ENCODE measurements at regions not wholly inside any gene's neighbourhood (a gene's known extent, or its start where the extent isn't known, plus 50 kb on each side); places are given as distances from the start of the nearest gene placed in this dataset.
A peak's percentile ranks its signal among the peaks of the same experiment; 100 is the strongest.

GRCh38 chr1:234554218-234554697 lies 55.7 kb downstream of the IRF2BP2 start:
- DNase-seq = no peak

DNA sequence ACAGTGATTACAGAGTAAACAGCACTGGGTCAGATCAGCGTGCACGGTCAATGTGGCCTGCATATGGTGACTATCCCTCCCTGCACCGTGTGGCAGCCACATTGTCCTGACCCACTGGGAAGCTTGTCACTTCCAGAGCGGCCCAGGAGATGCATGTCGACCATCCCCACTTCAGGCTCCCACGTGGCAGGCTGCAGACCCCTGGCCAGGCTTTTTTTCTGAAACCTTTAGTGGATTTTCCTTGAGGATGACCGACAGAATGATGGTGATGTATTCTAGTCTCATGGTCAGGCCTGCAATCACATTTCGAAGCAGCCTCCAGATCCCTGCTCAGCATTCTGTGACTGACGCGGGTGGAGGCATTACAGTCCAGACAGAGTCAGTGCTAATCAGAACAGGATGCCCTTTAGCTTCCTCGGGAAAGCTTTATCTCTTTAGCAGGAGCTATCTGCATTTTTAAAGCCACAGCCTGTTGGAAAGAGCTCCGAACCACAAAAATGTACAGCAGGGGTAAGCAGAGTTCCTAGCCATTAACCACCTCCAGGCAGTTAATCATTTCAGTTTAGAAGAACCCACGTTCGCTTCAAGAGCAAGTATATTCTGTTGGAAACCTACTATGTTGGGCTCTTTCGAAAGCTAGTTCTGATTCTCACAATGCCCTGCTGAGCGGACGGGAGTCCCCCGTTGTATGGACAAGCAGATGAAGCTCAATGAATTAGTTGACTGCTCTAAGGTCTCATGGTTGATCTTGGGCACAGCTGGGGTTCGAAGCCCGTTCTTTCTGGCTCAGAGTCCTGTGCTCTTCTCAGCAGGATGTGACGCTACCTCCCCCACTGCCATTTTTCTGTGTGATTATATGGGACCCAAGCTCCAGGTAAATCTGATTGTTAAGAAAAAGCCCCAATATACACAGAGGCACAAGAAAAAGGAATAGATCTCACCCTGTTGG lies 56.5 kb downstream of the IRF2BP2 start:
- DNase-seq = no peak

DNA sequence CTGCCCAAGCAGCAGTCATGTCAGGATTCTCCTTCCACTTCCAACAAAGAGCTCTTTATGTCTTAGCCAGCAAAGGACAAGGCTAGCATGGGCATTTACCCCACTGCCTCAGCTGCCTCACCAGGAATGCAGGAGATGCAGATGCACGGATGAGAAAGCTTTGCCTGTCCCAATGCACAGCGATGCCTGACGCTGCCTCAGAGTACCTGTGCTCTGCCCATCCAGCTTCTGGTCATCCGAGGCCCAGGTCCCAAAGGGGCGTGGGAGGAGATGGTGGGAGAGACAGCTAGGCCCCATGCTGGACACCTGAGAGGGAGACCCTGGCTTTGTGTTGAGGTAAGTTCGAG lies 59.0 kb downstream of the IRF2BP2 start:
- DNase-seq = no peak

GRCh38 chr1:234550341-234551031 lies 59.5 kb downstream of the IRF2BP2 start:
- DNase-seq = no peak

DNA sequence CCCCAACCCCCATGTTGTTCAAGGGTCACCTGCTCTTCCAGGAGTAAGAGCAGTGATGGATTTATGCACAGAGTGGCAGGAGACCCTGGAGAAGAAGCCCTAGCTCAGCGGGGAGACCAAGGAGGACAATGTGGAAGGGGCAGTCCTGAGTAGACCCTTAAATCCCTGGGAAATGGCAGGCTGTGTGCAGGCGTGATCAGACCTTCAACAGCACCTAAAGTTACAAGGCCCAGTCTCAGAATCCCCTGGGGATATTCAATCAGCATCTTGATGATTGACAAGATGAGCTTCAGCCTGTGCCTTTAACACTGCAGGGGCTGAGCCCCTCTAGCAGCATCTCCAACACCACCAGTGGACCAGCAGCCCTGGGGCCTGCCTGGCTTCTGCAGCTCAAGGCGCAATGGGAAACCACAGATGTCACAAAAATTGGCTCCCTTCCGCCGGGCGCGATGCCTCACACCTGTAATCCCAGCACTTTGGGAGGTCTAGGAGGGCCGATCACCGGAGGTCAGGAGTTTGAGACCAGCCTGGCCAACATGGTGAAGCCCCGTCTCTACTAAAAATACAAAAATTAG lies 60.4 kb downstream of the IRF2BP2 start:
- DNase-seq = no peak

DNA sequence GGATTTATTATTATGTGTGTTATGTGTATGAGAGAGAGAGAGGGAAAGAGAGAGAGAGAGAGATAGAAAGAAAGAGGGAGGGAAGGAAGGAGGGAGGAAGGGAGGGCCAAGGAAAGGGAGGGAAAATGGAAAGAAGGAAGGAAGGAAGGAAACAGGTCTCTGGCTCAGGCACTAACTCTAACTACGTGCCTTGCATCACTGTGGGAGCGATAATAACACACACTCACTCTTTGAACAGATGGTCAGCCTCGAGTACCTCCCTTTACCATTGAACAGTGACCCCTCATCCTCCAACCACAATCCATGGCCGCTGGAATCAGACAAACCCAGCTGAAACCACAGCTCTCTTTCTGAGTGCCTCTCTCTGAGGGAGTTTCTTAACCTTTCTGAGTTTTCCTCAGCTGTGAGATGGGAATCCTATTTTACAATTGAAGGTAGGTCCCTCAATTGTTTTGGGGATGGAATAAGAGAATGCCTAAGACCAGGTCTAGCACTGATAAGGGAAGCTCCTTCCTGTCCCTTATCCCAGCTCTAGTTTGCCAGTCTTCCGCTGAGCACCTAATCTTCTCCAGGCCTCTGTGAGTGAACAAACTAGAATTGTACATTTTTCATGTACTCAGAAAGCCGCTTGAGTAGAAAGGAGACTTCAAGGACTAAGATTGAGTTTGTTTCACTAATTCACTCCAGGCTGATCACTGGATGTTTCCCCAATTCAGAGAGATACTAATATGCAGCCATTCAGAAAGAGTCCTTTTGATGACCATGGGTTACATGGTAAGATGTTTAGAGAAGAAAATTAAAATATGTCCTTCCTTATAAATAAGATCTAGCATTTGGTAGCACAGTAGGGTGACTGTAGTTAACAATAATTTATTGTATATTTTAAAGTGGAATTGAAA lies 62.8 kb downstream of the IRF2BP2 start:
- no peak for DNase-seq

- DNase-seq = no peak
These were observed 63.6 kb downstream of the IRF2BP2 start for GRCh38 chr1:234546387-234546704.

- no peak for DNase-seq
These were observed 64.2 kb downstream of the IRF2BP2 start for GRCh38 chr1:234545517-234546386.

DNA sequence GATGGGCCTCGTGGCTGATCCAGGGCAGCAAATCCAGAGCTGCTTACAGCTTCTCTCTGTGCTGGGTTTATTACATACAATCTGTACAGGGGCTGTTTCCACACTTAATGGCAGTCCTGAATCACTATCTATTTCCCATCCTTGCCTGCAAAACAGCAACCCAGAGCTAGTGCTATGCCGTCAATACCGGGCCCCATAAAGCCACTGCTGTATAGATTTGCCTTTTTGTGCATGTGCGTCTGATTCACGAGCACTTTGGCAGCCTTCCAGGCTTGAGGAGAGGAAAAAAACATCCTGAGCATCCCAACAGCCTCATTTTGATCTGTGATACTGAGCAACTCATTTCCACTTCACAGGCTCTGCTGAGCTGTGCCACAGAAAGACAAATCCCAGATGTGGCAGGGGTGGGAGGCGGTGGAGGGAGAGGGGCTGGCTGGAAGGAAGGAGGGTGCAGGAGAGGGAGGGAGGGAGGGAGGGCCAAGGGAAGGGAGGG lies 65.2 kb upstream of the TARBP1 start:
- peak; percentile 64 for DNase-seq

- no peak for DNase-seq
These were observed 64.6 kb upstream of the TARBP1 start for GRCh38 chr1:234543442-234544086.

GRCh38 chr1:234542211-234542850 lies 63.4 kb upstream of the TARBP1 start:
- DNase-seq = no peak

DNA sequence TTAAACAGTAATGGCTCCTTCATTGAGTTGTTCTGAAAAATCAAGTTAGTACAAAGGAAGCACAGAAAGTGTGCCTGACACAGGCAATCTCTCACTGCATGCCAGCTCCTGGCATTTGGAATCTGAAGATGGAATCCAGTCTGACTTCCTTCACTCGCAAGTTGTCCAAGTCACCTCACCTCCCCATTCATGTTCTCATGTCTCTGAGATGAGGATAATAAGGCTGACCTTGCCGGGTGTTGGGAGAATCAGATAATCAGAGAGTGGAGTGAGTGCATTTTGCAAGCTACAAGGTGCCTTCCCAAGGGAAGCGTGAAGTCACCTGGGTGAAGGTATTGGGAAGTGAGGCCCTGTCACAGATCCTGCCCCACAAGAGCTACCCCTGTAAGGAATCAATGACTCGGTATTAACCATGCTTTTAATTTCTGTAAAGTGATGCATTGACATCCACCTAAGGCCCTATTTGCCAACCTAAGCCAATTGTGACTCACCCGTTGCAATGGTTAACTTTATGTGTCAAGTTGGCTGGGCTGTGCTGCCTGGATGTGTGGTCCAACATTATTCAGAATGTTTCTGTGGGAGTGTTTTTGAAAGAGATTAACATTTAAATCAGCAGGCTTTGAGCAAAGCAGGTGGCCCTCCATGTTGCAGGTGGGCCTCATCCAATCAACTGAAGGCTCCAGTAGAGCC lies 62.5 kb upstream of the TARBP1 start:
- DNase-seq = no peak

DNA sequence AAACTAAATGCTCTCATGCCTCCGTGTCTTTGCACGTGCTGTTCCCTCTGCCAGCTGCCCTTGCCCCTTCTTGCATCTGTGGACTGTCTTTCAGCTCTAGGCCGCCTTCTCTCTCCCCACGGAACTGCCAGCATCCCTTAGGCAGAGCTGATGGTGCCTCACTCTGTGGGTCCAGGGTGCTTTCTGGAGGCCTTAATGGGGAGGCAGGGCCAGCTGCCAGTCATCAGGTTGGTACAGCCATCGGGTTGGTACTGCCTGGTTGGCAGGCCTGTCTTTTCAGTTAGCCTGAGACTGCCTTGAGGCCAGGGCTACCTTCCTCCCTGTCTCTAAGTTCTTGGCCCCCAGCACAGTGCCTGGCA lies 61.4 kb upstream of the TARBP1 start:
- DNase-seq = no peak

DNA sequence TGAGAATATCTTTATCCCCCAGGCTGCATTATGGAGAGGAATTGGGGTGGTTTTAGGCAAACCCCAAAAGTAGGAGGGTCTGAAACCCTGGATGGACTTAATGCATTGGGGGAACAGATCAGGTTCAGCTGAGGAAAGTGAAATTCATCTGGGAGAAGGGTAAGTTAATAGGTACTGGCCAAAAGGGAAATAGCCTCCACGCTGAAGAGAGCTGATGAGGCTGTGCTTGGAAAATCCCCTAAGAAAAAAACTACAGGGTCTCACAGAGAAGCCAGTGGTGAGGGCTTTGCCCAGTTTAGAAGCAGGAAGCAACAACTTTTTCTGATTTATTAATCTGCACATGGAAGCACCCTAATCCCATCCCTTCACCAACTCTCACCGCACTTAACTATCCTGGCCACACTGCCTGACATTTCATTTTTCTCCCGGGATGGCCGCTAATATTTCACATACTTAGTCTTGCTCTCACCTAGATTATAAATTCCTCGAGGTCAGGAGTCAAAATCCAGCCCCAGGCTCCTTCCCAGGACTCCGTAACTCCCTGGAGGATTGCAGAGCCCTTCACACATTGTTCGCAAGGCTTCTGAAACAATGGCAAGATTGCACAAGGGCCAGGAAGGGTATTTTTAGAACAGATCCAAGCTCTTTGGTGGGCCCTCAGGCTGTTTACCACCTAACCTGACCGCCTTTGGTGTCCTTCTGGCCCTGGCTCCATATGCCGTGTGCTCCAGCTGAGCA lies 60.9 kb upstream of the TARBP1 start:
- no peak for DNase-seq

GRCh38 chr1:234538930-234539649 lies 60.1 kb upstream of the TARBP1 start:
- DNase-seq = no peak

GRCh38 chr1:234538062-234538731 lies 59.2 kb upstream of the TARBP1 start:
- no peak for DNase-seq

DNA sequence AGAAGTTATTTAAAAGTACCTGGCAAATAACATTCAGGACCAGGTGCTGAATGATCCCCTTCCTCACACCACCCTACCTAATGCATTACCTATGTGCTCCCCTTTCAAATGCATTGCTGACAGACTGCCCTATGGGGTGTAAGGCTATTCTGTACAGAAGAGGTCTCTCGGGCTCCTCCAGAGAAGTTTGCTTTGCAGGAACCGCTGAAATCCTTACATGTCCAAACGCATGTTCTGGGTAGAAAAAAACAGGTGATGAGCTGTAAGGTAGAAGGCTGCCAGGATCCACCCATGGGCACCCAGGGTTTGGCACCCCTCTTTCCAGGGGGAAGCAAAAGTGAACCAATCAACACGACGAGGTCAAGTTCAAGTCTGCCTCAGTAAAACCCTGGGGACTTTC lies 58.3 kb upstream of the TARBP1 start:
- no peak for DNase-seq

DNA sequence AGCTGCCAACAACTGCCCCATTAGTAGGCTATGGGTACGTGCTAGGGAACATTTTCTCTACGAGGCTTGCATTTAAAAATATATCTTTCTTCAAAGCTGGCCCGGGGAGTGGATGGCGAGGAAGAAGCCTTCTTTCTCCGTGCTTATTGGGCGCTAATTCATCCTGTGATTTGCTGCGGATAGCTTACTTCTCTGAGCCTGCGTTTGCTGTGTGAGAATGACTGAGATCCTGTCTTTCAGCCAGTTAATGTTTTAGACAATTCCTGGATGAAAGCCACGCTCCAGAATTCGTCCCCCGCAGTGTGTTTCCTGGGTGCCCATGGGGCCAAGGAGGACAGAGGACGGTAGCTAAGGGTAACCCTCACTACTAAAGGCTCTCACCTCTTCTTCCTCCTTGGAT lies 57.8 kb upstream of the TARBP1 start:
- DNase-seq = no peak
